LNCAP (cell line): ENCODE measurements at regions not wholly inside any gene's neighbourhood (a gene's known extent, or its start where the extent isn't known, plus 50 kb on each side); places are given as distances from the start of the nearest gene placed in this dataset.

ENCODE experiments used
- CTCF ChIP-seq: fragments of 450-650 bp; IDR thresholded peaks from 2 replicates; pipeline ENCODE4 v1.5.1; 2017; ENCODE audit warnings: mild to moderate bottlenecking

- TF ChIP-seq CTCF = no peak
Measured at GRCh38 chr6:169893624-169894023, 142.2 kb downstream of the ERMARD start.

GRCh38 chr6:169891846-169892245 is 140.4 kb downstream of the ERMARD start:
- no peak for TF ChIP-seq CTCF

GRCh38 chr6:169891421-169891820 is 140.0 kb downstream of the ERMARD start:
- no peak for TF ChIP-seq CTCF

- TF ChIP-seq CTCF = no peak
Measured at GRCh38 chr6:169890901-169891300, 139.5 kb downstream of the ERMARD start.

GRCh38 chr6:169890049-169890448 is 138.6 kb downstream of the ERMARD start:
- no peak for TF ChIP-seq CTCF

- TF ChIP-seq CTCF = no peak
Measured at GRCh38 chr6:169887529-169888140, 136.2 kb downstream of the ERMARD start.

GRCh38 chr6:169886631-169887227 is 135.3 kb downstream of the ERMARD start:
- no peak for TF ChIP-seq CTCF

GRCh38 chr6:169885831-169886230 is 134.4 kb downstream of the ERMARD start:
- TF ChIP-seq CTCF = no peak
